OCI-LY1 (cell line): ENCODE measurements at regions not wholly inside any gene's neighbourhood (a gene's known extent, or its start where the extent isn't known, plus 50 kb on each side); places are given as distances from the start of the nearest gene placed in this dataset.

Source experiments
- H2AFZ ChIP-seq: fragments of 200-600 bp; sonication (generic), shearing (Covaris generic); 2 replicates; pipeline ENCODE4 v1.6.0; 2014; ENCODE audit warnings: antibody characterized with exemption, mild to moderate bottlenecking, low read length
- H3F3A ChIP-seq: fragments of 200-600 bp; sonication (generic), shearing (Covaris generic); 2 replicates; pipeline ENCODE4 v1.6.0; 2014; ENCODE audit warnings: mild to moderate bottlenecking, antibody characterized with exemption, low read length, moderate library complexity; ENCODE audit not compliant: insufficient read depth
- H3K27ac ChIP-seq: fragments of 200-600 bp; sonication (generic); 2 replicates; pipeline ENCODE4 v1.5.1; 2014; ENCODE audit warnings: low read length, mixed run types, mild to moderate bottlenecking, low read depth; ENCODE audit not compliant: poor library complexity, severe bottlenecking
- H3K27me3 ChIP-seq: fragments of 200-600 bp; sonication (generic); 2 replicates; pipeline ENCODE4 v1.6.0; 2014; ENCODE audit warnings: antibody characterized with exemption, mild to moderate bottlenecking, low read length, moderate library complexity; ENCODE audit not compliant: insufficient read depth
- H3K36me3 ChIP-seq: fragments of 200-600 bp; sonication (generic); 2 replicates; pipeline ENCODE4 v1.6.1; 2014; ENCODE audit warnings: mild to moderate bottlenecking, antibody characterized with exemption, low read length, moderate library complexity, mixed read lengths; ENCODE audit not compliant: insufficient read depth
- H3K4me1 ChIP-seq: fragments of 200-600 bp; sonication (generic); 2 replicates; pipeline ENCODE4 v1.5.1; 2014; ENCODE audit warnings: mild to moderate bottlenecking, low read length, moderate library complexity; ENCODE audit not compliant: insufficient read depth, severe bottlenecking
- H3K4me2 ChIP-seq: fragments of 200-600 bp; sonication (generic), shearing (Covaris generic); 2 replicates; pipeline ENCODE4 v1.6.1; 2014; ENCODE audit warnings: low read length
- H3K4me3 ChIP-seq: fragments of 200-600 bp; sonication (generic); 2 replicates; pipeline ENCODE4 v1.5.1; 2014; ENCODE audit warnings: low read length, low read depth, mild to moderate bottlenecking, mixed read lengths; ENCODE audit not compliant: poor library complexity, severe bottlenecking
- H3K79me2 ChIP-seq: fragments of 200-600 bp; shearing (Covaris generic); 2 replicates; pipeline ENCODE4 v1.6.1; 2016; ENCODE audit warnings: mixed run types, low read length, mixed read lengths; ENCODE audit not compliant: insufficient read depth
- H3K9ac ChIP-seq: fragments of 200-600 bp; sonication (generic), shearing (Covaris generic); 2 replicates; pipeline ENCODE4 v1.6.1; 2014; ENCODE audit warnings: mild to moderate bottlenecking, low read length, mixed read lengths
- H3K9me2 ChIP-seq: fragments of 200-600 bp; sonication (generic), shearing (Covaris generic); 2 replicates; pipeline ENCODE4 v1.6.1; 2014; ENCODE audit warnings: low read depth, mild to moderate bottlenecking, low read length, mixed read lengths
- H3K9me3 ChIP-seq: fragments of 200-600 bp; shearing (Covaris generic); 2 replicates; pipeline ENCODE4 v1.6.1; 2014; ENCODE audit warnings: low read length, mixed read lengths
- H4K20me1 ChIP-seq: fragments of 200-600 bp; sonication (generic), shearing (Covaris generic); 2 replicates; pipeline ENCODE4 v1.6.0; 2016; ENCODE audit warnings: mild to moderate bottlenecking, low read length; ENCODE audit not compliant: insufficient read depth
- EZH2 ChIP-seq: fragments of 200-600 bp; sonication (generic), shearing (Covaris generic); IDR thresholded peaks from 2 replicates; pipeline ENCODE4 v1.8.0; 2017; ENCODE audit warnings: borderline replicate concordance, mixed run types, mild to moderate bottlenecking, antibody characterized with exemption, low read length, moderate library complexity, mixed read lengths
- TF ChIP-seq, protein P1 (sequence below): fragments of 200-600 bp; sonication (generic), shearing (Covaris generic); IDR thresholded peaks from 2 replicates; pipeline ENCODE4 v1.5.1; 2017; ENCODE audit warnings: mild to moderate bottlenecking, antibody characterized with exemption, low read length, moderate library complexity, mixed read lengths

DNA sequence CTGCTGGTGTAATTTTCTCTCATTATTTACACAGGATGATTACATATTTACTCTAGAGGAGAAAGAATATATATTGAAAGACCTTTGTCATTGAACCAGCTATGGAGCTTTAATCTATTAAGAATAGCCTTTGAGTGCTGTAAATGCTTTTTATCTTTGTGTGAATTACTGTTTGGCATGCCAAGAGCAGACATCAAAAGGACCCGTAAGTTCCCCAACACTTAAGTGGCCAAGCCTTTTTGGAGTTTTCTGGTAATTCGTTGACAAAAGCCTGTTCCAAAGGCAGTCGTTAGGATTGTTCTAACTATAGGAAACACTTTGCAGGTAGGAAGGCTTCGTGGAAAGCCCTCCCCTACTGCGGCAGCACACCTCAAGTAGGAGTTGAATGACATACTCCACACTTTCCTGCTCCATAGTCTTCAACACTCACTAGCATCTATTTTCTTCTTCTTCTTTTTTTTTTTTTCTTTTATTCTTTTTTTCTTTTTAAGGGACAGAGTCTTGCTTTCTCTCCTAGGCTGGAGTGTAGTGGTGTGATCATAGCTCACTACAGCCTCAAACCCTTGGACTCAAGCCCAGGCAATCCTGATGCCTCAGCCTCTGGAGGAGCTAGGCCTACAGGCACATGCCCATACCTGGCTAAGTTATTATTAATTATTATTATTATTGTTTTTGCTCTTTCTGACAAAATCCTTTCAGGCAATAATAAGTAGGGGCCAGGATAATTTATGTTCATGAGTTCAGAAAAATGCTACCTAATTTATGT lies 98.6 kb downstream of the SUCNR1 start:
- Histone ChIP-seq H3K4me3 (no peak overlapping the region), H3K27me3 (no peaks in the 10 kb centered on the region), H3K4me1 (no peaks in the 10 kb centered on the region), H2AFZ (no peak overlapping the region), H3K36me3 (no peaks in the 10 kb centered on the region), H3K27ac (no peak overlapping the region), H3K79me2 (no peaks in the 10 kb centered on the region), H3F3A (no peaks in the 10 kb centered on the region), H3K9me2 (0 out of 2 replicates have a peak, but pooled peaks cover 2% of the 10 kb centered on the region), H3K9me3 (no peaks in the 10 kb centered on the region), H3K4me2 (no peak overlapping the region), H4K20me1 (no peaks in the 10 kb centered on the region), H3K9ac (no peak overlapping the region)
- TF ChIP-seq, protein P1, sequence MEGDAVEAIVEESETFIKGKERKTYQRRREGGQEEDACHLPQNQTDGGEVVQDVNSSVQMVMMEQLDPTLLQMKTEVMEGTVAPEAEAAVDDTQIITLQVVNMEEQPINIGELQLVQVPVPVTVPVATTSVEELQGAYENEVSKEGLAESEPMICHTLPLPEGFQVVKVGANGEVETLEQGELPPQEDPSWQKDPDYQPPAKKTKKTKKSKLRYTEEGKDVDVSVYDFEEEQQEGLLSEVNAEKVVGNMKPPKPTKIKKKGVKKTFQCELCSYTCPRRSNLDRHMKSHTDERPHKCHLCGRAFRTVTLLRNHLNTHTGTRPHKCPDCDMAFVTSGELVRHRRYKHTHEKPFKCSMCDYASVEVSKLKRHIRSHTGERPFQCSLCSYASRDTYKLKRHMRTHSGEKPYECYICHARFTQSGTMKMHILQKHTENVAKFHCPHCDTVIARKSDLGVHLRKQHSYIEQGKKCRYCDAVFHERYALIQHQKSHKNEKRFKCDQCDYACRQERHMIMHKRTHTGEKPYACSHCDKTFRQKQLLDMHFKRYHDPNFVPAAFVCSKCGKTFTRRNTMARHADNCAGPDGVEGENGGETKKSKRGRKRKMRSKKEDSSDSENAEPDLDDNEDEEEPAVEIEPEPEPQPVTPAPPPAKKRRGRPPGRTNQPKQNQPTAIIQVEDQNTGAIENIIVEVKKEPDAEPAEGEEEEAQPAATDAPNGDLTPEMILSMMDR, result no peak
- no peak for TF ChIP-seq EZH2

DNA sequence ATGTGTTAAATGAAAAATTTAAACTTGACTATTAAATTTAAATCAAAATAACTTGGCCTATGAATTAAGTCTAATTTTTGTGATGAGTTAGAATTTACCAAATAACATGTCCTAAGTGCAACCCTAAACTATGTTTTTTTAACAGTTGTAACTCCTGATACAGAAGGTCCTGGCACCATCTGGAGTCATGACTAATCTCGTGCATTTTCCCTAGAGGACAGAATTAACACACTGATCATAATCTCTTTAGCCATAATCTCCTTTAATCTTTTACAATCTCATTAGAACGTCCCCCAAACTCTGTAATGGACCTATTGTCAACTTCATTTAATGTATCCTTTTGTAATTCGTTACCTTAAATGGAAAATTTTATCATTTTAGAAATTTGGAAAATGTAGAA lies 100.6 kb downstream of the SUCNR1 start:
- Histone ChIP-seq H3K79me2 (no peaks in the 10 kb centered on the region), H3K27ac (no peak overlapping the region), H2AFZ (no peak overlapping the region), H3K27me3 (no peaks in the 10 kb centered on the region), H3K4me2 (no peak overlapping the region), H3K36me3 (no peaks in the 10 kb centered on the region), H4K20me1 (no peaks in the 10 kb centered on the region), H3K4me1 (no peaks in the 10 kb centered on the region), H3K4me3 (no peak overlapping the region), H3K9me3 (no peaks in the 10 kb centered on the region), H3K9me2 (0 out of 2 replicates have a peak, but pooled peaks cover 2% of the 10 kb centered on the region), H3F3A (no peaks in the 10 kb centered on the region), H3K9ac (no peak overlapping the region)
- no peak for TF ChIP-seq EZH2
- TF ChIP-seq, protein P1, result no peak

DNA sequence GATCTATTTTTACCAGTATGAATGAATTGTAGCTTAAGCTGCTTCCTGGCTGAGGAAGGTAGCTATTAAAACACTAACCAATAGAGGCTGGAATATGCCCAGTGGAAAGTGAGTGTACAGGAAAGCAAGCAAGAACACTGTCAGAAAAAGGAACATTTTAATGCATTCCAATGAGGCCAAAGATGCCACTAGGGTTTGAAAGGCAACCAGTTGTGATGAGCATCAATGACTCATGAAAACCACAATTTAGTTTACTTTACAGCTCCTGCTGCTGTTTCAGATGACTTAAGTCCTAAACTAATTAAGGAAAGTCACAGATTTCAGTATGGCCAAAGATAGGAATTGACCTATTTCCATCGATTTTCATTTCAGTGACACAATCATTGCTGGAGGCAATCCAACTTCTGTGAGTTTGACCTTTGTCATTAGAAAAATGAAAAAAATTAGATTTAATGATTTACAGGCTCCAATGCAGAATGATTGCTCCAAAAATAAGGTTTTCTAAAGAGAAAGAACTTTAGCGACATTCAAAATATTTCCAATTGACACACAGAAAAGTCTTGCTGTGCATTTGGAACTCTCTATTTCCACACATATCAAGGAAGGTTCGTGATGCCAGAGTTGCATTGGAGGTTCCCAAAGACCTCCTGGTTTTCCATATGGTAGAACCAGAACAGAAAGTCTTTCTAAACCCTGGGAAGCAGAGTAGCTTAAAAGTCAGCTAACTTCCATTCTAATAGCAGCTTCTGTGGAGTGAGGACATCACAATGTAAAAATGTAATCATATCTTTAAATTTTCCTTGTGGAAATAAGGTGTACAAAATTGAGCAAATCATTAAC lies 103.0 kb downstream of the SUCNR1 start:
- H3K27ac ChIP-seq, result no peak overlapping the region
- H2AFZ ChIP-seq, result no peak overlapping the region
- no peaks in the 10 kb centered on the region for H3K27me3 ChIP-seq
- H3K4me2 ChIP-seq, result no peak overlapping the region
- H3K4me1 ChIP-seq, result no peaks in the 10 kb centered on the region
- H3K4me3 ChIP-seq, result no peak overlapping the region
- H3K9ac ChIP-seq, result no peak overlapping the region
- H3K9me3 ChIP-seq, result no peaks in the 10 kb centered on the region
- H3K79me2 ChIP-seq, result no peaks in the 10 kb centered on the region
- 0 out of 2 replicates have a peak, but pooled peaks cover 2% of the 10 kb centered on the region for H3K9me2 ChIP-seq
- H4K20me1 ChIP-seq, result no peaks in the 10 kb centered on the region
- no peaks in the 10 kb centered on the region for H3K36me3 ChIP-seq
- H3F3A ChIP-seq, result no peaks in the 10 kb centered on the region
- no peak for TF ChIP-seq EZH2
- TF ChIP-seq, protein P1, result no peak
